Hepatic stellate cell (primary cell): ENCODE measurements at regions not wholly inside any gene's neighbourhood (a gene's known extent, or its start where the extent isn't known, plus 50 kb on each side); places are given as distances from the start of the nearest gene placed in this dataset.
A peak's percentile ranks its signal among the peaks of the same experiment; 100 is the strongest.

Experiments used
- DNase-seq: peaks from one replicate; pipeline ENCODE4 v3.0.0; 2011; ENCODE audit warnings: low spot score

DNA sequence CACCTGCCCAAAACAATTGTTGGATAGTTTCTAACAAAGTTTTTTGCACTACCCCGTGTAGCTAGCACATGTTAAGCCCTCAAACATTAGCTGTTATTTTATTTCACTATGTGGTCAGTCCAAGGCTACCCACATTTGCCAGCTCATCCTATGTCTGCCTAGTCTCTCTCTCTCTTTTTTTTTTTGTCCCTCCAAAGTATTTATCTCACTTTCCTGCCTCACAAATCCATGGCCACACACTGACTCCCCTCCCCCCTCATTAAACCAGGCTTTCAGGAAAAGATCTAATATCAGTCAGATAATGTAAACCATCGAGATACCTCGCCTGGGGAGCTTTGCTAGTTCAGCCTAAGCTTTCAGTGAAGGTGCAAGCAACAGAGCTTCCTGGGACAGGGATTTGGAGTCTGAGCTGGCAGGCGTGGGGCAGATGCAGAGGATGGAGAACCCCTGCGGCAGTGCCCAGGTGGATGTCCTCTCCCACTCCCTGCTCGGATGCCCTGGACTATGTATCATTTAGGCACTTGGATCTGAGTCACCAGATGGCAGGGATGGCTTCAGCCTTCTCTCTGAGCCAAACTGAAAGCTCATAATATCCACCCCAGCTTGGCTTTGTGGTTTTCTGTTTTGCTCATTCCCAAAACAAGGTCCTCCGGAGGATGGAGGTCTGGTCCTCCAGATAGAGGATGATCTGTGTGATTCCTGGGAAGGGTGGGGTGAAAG, 73.7 kb upstream of the FOXF1 start:
- no peak for DNase-seq

DNA sequence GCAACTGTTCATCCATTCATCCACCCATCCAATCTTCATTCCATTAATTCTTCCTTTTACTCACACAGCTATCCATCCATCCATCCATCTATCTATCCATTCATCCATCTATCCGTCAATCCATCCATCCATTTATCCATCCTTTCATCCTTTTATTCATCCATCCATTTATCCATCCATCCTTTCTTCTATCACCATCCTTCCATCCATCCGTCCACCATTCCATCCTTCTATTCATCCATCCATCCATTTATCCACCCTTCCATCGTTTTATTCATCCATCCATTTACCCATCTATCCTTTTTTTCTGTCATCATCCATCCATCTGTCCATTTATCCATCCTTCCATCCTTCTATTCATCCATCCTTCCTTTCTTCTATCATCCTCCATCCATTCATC, 73.0 kb upstream of the FOXF1 start:
- no peak for DNase-seq

DNA sequence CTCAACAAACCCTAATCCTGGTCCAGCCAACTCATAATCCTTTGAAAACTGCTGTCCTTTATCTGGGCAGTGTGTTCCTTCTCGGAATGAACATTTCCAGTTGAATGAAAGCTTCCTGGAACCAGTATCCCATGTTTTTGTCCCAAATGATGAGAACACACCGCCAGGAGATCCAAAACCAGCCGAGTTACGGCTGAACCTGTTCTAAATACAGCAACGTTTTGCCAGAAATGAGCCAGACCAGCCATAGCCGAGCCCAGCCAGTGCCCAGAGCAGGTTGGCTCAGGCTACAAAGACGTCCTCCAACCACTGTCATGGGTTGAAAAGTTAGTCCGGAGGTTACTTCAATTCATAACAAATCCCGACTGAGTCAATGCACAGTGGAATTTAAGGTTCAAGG, 67.6 kb upstream of the FOXF1 start:
- peak; percentile 40 for DNase-seq

DNA sequence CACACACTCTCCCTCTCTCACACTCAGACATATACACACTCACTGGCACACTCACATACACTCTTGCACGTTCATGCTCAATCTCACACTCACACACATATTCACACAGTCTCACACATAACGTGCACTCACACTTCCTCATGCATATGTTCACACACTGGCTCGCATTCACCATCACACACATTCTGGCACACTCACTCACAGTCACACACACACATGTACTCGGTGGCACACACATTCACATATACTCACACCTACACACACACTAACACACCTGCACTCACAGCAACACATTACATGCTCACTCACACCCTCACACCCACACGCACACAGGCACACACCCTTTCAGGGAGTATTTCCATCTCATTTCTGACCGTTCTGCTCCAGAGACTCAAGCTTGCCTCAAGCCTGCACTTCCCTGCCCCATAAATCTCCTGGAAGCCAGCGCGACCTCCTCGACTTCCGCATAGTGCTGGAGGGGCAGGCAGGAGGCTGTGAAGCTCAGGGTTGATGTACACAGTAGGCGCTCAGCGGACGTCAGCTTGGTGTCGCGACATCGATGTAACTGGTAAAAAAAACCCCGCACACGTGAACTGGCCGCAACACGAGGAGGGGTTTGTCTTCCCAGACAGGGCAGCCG, 66.7 kb upstream of the FOXF1 start:
- DNase-seq: no peak

DNA sequence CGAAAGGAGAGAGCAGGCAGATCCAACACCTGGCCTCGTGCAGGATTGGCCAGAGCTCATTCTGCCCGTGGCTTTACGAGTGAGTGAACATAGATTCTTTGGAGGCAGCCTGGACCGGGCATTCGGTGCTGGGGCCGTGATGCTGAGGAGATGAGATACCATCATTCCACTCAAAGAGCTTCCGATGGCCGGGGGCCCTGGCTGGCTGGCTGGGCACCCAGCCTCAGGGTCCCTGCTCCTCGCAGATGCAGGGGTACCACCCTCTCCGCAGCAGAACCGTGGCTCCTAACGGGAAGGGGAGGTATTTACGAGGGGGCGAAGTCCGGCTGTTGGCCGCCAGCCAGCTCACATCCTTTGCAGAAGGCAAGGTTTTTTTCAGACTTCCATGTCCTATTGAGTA, 66.1 kb upstream of the FOXF1 start:
- DNase-seq: no peak

DNA sequence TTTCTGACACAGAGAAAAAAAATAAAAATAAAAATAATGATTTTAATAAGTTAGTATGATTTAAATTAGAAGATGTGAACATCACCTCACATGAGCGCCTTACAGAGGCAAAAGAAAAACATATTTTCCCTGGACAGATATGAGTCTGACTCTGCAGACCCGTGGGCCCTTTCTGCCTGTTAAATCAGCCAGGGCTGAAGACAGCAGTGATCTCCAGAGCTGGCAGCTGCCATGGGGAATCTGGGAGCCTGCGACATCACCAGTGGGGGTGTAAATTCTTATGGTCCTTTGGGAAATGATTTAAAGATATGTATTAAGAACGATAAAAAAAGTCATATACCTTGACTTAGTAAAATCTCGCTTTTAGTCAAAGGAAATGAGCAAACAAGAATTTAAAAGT, 65.7 kb upstream of the FOXF1 start:
- no peak for DNase-seq

DNA sequence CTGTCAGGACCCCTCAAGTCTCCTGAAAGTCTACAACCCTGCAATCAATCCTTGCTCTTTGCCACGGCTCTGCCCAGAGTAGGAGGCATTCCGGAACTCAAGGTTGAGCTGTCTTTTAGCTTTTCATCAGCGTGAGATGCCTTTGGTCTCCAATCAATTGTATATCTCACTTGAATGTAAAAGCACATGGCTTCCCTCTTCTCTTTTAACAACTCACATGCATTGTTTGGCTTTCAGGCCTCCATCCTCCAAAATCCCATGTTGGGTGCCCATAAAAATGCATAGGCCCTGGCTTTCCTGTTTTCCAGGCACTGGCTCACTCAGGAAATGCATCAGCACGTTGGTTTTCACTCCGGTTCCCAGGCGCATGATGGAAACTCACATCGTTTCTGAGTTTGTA, 64.0 kb upstream of the FOXF1 start:
- DNase-seq: no peak

DNA sequence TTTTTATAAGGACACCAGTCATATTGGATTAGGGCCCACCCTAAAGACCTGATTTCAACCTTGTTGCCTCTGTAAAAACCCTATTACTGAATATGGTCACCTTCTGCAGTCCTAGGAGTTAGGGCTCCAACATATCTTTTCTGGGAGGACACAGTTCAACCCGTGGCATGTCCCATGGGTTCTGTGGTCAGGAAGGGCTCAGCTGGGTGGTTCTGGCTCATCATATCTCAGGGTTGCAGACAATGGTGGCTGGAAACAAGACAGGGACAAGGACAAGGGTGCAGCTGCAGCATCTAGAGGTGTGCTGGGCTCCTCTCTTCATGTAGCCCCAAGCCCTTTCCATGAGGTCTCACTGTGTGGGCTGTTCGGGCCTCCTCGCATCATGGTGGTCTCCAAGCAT, 63.1 kb upstream of the FOXF1 start:
- no peak for DNase-seq

DNA sequence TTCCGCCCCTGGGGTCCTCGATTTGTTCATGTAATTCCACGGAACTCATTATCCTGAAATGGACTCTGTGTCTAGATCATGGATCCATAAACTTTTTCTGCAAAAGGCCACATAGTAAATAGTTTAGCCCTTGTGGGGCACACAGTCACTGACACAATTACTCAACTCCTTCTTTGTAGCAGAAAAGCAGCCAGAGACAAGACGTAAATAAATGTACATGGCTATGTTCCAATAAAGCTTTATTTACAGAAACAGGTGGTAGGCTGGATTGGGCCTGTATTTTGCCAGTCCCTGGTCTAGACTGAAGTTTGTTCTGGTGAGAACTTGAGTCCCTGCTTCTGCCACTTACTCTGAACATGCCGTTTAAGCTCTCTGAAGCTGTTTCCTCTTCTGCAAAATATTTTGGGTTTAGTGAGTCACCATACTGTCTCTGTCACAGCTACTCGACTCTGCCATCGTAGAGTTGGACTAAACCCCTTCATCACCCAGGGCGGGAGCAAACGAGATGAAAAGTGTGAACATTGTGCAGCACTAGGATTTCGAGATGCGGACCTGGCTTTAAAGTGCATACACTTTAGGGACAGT, 61.9 kb upstream of the FOXF1 start:
- DNase-seq: no peak

DNA sequence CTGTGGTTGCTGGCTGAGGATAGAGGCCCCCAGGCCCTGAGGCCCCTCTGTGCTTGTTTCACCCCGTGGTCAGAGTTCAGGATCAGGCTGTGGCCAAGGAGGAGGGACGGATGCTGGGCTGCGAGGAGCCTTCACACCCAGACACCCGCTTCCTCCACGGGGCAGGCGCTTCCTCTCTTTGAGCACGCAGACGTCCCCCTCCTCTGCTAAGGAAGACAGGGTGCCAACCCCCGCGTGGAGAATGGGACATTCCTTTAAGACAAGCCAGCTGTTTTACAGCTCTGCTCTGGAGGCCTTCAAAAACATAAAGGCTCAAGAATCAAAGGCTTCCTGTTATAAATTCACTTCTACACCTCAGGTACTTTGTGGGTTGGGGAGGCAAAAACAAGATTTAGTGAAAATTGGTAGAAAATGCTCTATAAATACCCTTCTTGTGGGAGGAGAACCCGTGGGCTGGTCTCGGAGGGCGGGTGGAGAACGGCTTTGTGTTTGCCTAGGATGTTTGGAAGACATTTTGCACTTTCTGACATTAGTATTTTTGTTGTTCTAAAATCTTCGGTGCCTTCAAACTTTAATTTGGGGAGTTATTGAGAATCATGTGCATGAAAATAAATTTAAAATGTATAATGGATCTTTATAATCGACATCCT, 60.8 kb upstream of the FOXF1 start:
- no peak for DNase-seq

DNA sequence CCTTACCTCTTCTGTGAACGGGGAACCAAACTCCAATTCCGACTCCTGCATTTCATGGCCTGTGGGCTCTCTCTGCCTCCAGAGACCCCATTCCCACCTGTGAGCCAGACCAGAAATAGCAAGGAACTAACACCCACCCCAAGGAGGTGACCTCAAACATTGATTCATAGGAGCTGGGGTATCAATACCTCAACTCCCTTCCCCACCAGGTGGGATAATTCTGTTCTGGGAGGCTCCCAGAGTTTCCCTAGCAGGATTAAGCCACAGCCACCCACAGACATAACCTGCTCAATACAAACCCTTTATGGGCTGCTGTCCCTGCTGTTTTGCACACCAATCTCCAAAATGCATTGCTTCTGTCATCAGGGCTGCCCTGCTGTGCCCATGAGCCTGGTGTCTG, 59.6 kb upstream of the FOXF1 start:
- no peak for DNase-seq

DNA sequence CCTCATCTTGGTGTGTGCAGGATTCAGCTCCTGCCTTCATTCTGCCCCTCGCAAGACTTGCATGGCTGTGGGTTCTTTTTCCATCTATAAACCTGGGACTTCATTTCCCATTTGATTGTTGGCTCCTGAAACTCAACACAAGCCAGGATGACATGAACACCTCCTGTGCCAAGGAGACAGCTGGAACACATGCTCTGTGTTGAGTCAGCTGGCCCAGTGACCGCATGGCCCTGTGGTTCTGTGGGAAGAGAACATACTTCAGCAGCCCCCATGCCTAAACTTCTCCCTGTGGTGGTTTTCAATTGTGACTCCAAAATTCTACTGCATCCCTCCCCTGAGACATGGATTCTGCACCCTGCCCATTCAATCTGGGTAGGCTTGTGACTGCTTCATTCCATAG, 57.9 kb upstream of the FOXF1 start:
- DNase-seq: no peak

DNA sequence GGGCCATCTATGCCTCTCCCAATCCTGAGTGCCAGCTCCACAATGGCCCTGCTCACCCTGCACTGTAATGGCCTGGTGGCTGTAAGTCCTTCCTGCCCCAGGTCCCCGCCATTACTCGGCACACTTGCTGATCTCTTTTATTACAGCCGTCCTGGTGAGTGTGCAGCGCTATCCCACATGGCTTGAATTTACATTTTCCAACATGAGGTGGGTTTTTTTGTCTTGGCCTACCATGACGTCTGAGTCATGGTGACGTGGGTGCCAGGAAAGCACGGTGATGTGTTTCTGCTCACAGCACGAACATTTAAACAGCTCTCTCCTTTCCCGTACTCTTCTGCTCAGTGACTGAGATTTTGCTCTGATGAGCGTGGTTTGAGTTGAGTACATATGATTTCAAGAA, 55.2 kb upstream of the FOXF1 start:
- DNase-seq: no peak

DNA sequence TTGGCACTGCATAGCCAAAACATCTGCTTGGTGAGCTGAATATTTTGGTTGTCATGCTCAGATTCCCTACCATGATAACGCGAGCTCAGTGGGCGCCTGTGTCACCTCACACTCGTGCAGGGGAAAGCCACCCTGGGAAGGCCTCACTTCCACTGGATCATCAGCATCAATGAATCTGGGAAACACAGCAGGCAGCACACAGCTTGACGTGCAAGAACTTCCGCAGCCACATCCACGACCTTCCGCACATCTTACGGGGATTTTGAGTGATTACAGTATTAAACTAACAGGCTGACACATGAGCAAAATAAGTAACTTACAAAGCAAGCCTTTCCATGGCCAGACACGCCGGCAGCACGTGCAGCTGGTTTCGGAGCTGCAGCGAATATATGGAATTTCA, 54.7 kb upstream of the FOXF1 start:
- DNase-seq: no peak

DNA sequence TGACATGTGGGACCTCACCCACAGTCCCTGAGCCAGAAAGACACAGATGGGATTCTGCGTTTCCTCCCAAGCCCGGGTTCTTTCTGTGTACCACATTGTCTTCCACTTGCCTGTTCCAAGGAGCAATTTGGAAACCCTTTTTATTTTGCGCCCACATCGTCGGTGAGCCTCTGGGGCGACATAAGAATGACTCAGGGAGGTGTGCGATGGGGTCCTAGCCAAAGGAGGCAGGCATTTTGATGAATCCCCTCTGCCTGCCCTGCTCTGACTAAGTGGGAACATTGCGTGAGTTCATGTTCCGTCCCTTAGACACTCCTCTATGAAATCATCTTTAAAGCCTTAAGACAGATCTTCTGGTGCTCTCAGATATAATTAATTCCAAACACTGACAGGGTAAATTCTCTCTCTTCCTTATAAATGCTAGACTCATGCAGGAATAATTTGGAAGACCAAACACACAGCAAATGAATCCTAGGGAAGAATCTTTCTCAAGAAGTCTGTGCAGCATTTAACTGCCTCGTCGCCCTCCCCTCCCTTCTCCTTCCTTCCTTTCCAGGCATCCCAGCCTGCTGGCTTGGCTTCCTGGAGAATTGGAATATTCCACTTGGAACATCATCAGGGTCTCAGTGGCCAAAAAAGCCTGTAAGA, 52.7 kb upstream of the FOXF1 start:
- DNase-seq: peak; percentile 43

DNA sequence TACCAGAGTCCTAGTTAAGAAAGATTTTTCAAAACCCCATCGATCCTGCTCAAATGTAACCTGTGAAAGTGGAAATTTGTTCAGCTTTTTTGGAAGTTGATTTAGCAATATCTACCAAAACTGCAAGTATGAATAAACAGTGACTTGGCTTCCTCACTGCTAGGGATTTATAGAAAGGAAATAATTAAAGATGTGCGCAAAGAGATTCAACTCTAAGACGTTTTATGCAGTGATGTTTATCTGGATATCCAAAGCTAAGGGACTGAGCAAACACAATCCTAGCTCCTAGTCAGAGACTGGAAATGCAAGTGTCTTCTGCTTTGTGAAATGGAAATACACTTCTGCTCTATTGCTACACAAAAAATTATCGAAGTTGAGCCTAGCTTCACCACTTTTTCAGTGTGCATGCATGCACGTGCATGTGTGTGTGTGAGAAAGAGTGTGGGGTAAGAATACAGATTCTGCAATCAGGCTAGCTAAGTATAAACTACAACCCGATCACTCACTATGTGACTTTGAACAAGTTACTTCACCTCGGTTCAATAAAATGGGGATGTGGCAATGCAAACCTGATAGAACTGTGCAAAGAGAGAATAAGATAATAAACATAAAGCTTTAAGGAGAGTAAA, 52.1 kb upstream of the FOXF1 start:
- no peak for DNase-seq

DNA sequence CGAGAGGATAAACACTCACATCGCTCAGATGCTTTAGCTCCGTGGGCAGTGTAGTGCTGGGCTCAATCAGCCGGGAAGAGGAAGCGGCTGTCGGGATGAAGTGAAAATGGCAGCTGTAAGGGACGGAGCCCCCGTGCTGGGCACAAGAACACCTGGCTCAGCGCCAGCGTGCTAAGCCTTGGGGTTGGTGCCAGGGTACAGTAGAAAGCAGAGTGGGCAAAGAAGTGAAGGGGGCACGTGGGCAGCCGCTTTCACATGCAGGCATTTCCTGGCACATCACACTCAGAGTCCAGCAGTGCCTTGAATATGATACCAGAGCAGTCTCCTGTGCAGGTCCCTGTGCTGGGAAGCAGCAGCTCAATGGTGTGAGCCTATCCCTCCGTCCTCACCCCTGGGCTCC, 51.1 kb upstream of the FOXF1 start:
- no peak for DNase-seq
